Rectal smooth muscle tissue (tissue), 1 donor: ENCODE measurements at regions not wholly inside any gene's neighbourhood (a gene's known extent, or its start where the extent isn't known, plus 50 kb on each side); places are given as distances from the start of the nearest gene placed in this dataset.
A peak's percentile ranks its signal among the peaks of the same experiment; 100 is the strongest.
"Not testable (repeated sequence)": the region's sequence is repeated elsewhere in the genome, so short reads cannot be mapped to it uniquely, and the experiment has no call there.

ENCODE experiments used
- H3K27ac ChIP-seq: one replicate; pipeline ENCODE4 v1.7.0; 2013; ENCODE audit warnings: low read depth, low read length, inconsistent platforms
- H3K27me3 ChIP-seq: one replicate; pipeline ENCODE4 v1.7.0; 2013; ENCODE audit warnings: low read length; ENCODE audit not compliant: control insufficient read depth, insufficient read depth
- H3K36me3 ChIP-seq: one replicate; pipeline ENCODE4 v1.7.0; 2013; ENCODE audit warnings: low read length; ENCODE audit not compliant: control insufficient read depth, insufficient read depth
- H3K4me1 ChIP-seq: one replicate; pipeline ENCODE4 v1.7.0; 2013; ENCODE audit warnings: low read length; ENCODE audit not compliant: control insufficient read depth, insufficient read depth
- H3K4me3 ChIP-seq: one replicate; pipeline ENCODE4 v1.7.0; 2013; ENCODE audit warnings: low read length
- H3K9ac ChIP-seq: one replicate; pipeline ENCODE4 v1.7.0; 2013; ENCODE audit warnings: low read length

GRCh38 chr18:76307293-76307690 is 187.8 kb downstream of the ZNF516 start:
- Histone ChIP-seq H3K4me1 (no peaks in the 10 kb centered on the region), H3K36me3 (no peaks in the 10 kb centered on the region), H3K4me3 (no peak overlapping the region), H3K9ac (no peak overlapping the region), H3K27me3 (no peaks in the 10 kb centered on the region), H3K27ac (no peak overlapping the region)

- H3K27ac ChIP-seq = no peak overlapping the region
- no peak overlapping the region for H3K4me3 ChIP-seq
- no peaks in the 10 kb centered on the region for H3K27me3 ChIP-seq
- no peaks in the 10 kb centered on the region for H3K36me3 ChIP-seq
- H3K9ac ChIP-seq = no peak overlapping the region
- H3K4me1 ChIP-seq = no peaks in the 10 kb centered on the region
Measured at GRCh38 chr18:76306685-76307292, 188.3 kb downstream of the ZNF516 start.

- Histone ChIP-seq H3K4me1 (no peaks in the 10 kb centered on the region), H3K9ac (no peak overlapping the region)
Measured at GRCh38 chr18:76285866-76286265, 209.2 kb downstream of the ZNF516 start.

DNA sequence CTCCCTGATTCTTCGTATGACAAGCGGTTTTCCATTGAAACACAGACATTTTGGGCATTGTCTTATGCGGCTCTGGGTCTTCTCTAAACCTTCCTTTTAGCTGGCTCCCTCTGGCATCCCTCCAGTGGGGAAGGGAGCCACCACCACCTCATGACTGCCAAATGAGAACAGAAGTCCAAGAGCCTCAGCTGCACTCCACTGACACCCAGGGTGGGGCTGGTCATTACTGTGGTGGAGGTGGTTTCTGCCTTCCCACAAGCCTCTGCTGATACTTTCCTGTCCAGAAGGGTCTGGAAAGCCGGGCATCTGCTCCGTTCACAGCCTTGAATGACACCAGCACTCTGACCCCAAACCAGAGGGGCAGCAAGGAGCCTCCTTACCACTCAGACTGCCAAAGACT is 213.5 kb downstream of the ZNF516 start:
- H3K27me3 ChIP-seq = no peaks in the 10 kb centered on the region
- H3K4me3 ChIP-seq = no peak overlapping the region
- H3K27ac ChIP-seq = no peak overlapping the region
- H3K4me1 ChIP-seq = no peaks in the 10 kb centered on the region
- H3K36me3 ChIP-seq = no peaks in the 10 kb centered on the region
- H3K9ac ChIP-seq = no peak overlapping the region

More at GRCh38 chr18:76285866-76286265, 209.2 kb downstream of the ZNF516 start:
- Histone ChIP-seq H3K36me3 (no peaks in the 10 kb centered on the region), H3K27me3 (no peaks in the 10 kb centered on the region), H3K27ac (no peak overlapping the region), H3K4me3 (no peak overlapping the region)

GRCh38 chr18:76277801-76278200 is 217.2 kb downstream of the ZNF516 start:
- no peak overlapping the region for H3K27ac ChIP-seq
- no peak overlapping the region for H3K9ac ChIP-seq
- no peak overlapping the region for H3K4me3 ChIP-seq
- no peaks in the 10 kb centered on the region for H3K4me1 ChIP-seq
- H3K36me3 ChIP-seq = no peaks in the 10 kb centered on the region
- no peaks in the 10 kb centered on the region for H3K27me3 ChIP-seq

GRCh38 chr18:76275727-76276313 is 219.2 kb downstream of the ZNF516 start:
- no peaks in the 10 kb centered on the region for H3K36me3 ChIP-seq
- H3K4me1 ChIP-seq = no peaks in the 10 kb centered on the region
- no peaks in the 10 kb centered on the region for H3K27me3 ChIP-seq
- H3K4me3 ChIP-seq = no peak overlapping the region
- no peak overlapping the region for H3K27ac ChIP-seq
- no peak overlapping the region for H3K9ac ChIP-seq

DNA sequence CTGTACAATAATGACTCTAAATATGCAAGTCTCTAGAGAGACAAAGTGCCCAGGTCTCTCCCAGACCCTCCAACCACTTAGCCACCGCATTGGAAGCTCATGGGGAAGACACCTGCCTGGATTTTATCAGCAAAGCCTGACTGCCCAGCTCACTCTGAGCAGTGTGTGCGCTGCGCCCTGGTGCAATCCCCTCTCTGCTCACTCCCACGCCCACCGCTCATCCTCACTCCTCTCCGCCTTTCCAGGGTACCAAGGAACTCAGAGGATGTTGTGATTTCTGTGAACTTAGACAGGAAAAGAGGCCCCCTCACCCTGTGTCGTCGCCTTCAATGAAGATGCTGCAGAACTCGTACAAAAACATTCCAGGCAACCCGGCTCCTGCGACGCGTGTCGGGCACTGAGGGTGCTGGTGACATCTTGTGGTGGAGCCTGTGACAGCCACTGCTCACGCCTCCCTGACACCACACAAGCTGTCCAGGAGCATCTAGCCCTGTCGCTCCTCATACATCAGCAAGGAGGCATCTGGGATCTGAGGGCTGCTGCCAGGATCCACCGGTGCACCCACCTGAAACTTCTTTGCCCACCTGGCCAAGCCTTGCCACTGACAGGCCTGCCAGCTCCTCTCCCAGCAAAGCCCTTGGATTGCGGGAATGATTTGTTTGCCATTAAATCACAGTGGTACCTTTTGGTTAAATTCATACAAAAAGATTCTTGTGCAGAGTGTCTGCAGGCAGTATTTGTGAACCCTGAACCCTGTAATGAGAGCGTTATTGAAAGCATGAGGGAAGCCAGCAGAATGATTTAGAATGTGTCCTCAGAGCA is 220.4 kb downstream of the ZNF516 start:
- H3K4me1 ChIP-seq = no peaks in the 10 kb centered on the region
- no peak overlapping the region for H3K4me3 ChIP-seq
- H3K27ac ChIP-seq = no peak overlapping the region
- no peak overlapping the region for H3K9ac ChIP-seq
- no peaks in the 10 kb centered on the region for H3K36me3 ChIP-seq
- H3K27me3 ChIP-seq = no peaks in the 10 kb centered on the region

DNA sequence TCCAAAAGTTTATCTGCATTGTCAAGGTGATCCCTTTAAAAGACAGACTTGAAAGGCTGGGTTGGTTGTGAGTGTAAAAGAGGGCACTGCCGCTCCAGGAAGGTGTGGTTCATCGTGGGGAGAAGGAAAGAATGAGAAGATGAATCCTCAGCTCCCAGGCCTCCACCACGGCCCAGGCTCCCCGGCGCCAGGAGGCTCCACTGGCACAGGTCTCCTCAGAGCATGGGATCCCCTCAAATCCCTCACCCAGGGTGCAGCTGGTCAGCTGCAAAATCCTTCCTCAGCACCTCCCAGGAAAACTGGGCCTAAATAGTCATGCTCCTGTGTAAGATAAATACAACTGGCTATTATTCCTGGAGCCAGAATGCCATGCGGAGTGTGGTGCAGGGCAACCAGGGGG is 221.1 kb downstream of the ZNF516 start:
- Histone ChIP-seq H3K27ac (no peak overlapping the region), H3K9ac (no peak overlapping the region), H3K27me3 (no peaks in the 10 kb centered on the region), H3K4me3 (no peak overlapping the region), H3K36me3 (no peaks in the 10 kb centered on the region), H3K4me1 (no peaks in the 10 kb centered on the region)

- Histone ChIP-seq H3K27ac (no peak overlapping the region), H3K9ac (no peak overlapping the region)
Measured at GRCh38 chr18:76273036-76273545, 222.0 kb downstream of the ZNF516 start.

GRCh38 chr18:76267423-76267822 is 227.6 kb downstream of the ZNF516 start:
- not testable (repeated sequence) for H3K9ac ChIP-seq, H3K36me3 ChIP-seq, H3K27ac ChIP-seq, H3K4me1 ChIP-seq, H3K4me3 ChIP-seq, H3K27me3 ChIP-seq

More at GRCh38 chr18:76273036-76273545, 222.0 kb downstream of the ZNF516 start:
- Histone ChIP-seq H3K4me1 (no peaks in the 10 kb centered on the region), H3K36me3 (no peaks in the 10 kb centered on the region), H3K4me3 (no peak overlapping the region), H3K27me3 (no peaks in the 10 kb centered on the region)

GRCh38 chr18:76266236-76266991 is 228.6 kb downstream of the ZNF516 start:
- Histone ChIP-seq H3K27ac (peak overlapping the region; percentile 59), H3K9ac (no peak overlapping the region), H3K4me1 (no peaks in the 10 kb centered on the region), H3K4me3 (peak overlapping the region; percentile 47), H3K36me3 (no peaks in the 10 kb centered on the region), H3K27me3 (no peaks in the 10 kb centered on the region)
